ENCODE measurements at regions not wholly inside any gene's neighbourhood (a gene's known extent, or its start where the extent isn't known, plus 50 kb on each side); places are given as distances from the start of the nearest gene placed in this dataset.

GRCh38 chr13:79637133-79637763 is 156.3 kb downstream of the NDFIP2 start:
- POLR2A ChIA-PET, result no interaction called here
- CTCF ChIA-PET, result interaction anchor here (1.3 to 1.4 kb wide), 2 partner anchors 13 to 43 kb away, joined by 3 read pairs; no protein-coding TSS in a partner anchor
- no peak for TF ChIP-seq CTCF (IDR thresholded peaks at IDR 0.05; ENCODE audit: control extremely low read depth, extremely low read depth, low read depth, missing control alignments)
- no peak for DNase-seq (ENCODE audit: extremely low spot score)

GRCh38 chr13:79631051-79631659 is 150.2 kb downstream of the NDFIP2 start:
- ChIA-PET CTCF (interaction anchor here (1.0 kb wide), 1 partner anchor 15 kb away, joined by 3 read pairs; no protein-coding TSS in a partner anchor), POLR2A (no interaction called here)
- no peak for TF ChIP-seq CTCF (IDR thresholded peaks at IDR 0.05; ENCODE audit: control extremely low read depth, extremely low read depth, low read depth, missing control alignments)
- no peak for DNase-seq (ENCODE audit: extremely low spot score)

GRCh38 chr13:79628463-79628862 is 147.5 kb downstream of the NDFIP2 start:
- DNase-seq (ENCODE audit: extremely low spot score), result no peak
- ChIA-PET POLR2A (no interaction called here), CTCF (interaction anchor here (0.8 kb wide), 1 partner anchor 28 kb away, joined by 3 read pairs; no protein-coding TSS in a partner anchor)
- TF ChIP-seq CTCF (IDR thresholded peaks at IDR 0.05; ENCODE audit: control extremely low read depth, extremely low read depth, low read depth, missing control alignments), result no peak

GRCh38 chr13:79626924-79627323 is 146.0 kb downstream of the NDFIP2 start:
- TF ChIP-seq CTCF (IDR thresholded peaks at IDR 0.05; ENCODE audit: control extremely low read depth, extremely low read depth, low read depth, missing control alignments), result no peak
- ChIA-PET POLR2A (no interaction called here), CTCF (interaction anchor here (1.2 kb wide), 1 partner anchor 13 kb away, joined by 4 read pairs; no protein-coding TSS in a partner anchor)
- no peak for DNase-seq (ENCODE audit: extremely low spot score)

GRCh38 chr13:79625517-79625916 is 144.6 kb downstream of the NDFIP2 start:
- CTCF ChIA-PET, result interaction anchor here (1.0 kb wide), 1 partner anchor 55 kb away, joined by 3 read pairs; no protein-coding TSS in a partner anchor
- POLR2A ChIA-PET, result no interaction called here
- DNase-seq (ENCODE audit: extremely low spot score), result no peak
- no peak for TF ChIP-seq CTCF (IDR thresholded peaks at IDR 0.05; ENCODE audit: control extremely low read depth, extremely low read depth, low read depth, missing control alignments)

GRCh38 chr13:79621902-79622301 is 140.9 kb downstream of the NDFIP2 start:
- no peak for TF ChIP-seq CTCF (IDR thresholded peaks at IDR 0.05; ENCODE audit: control extremely low read depth, extremely low read depth, low read depth, missing control alignments)
- ChIA-PET POLR2A (no interaction called here), CTCF (no interaction called here)
- no peak for DNase-seq (ENCODE audit: extremely low spot score)
